ENCODE measurements at regions not wholly inside any gene's neighbourhood (a gene's known extent, or its start where the extent isn't known, plus 50 kb on each side); places are given as distances from the start of the nearest gene placed in this dataset.

DNA sequence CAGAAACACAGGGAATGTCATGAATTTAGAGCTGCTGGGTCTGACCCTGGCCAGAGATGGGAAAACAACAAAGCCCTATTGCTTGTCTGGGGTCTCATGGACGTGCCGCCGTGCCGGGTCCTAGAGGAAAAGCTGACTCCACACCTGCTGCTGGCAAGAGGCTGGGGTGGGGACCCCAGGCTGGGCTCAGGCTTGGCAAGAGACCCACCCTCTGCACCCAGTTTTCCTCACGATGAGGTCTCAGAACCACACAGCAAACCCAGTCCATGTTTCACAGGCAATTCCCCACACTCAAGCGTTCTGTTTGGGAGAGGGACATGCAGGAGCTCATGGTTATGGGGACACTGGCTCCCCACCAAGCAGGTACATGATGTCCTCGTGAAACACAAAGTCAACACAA lies 367.3 kb upstream of the SALL3 start:
- DNase-seq, result no peak

DNA sequence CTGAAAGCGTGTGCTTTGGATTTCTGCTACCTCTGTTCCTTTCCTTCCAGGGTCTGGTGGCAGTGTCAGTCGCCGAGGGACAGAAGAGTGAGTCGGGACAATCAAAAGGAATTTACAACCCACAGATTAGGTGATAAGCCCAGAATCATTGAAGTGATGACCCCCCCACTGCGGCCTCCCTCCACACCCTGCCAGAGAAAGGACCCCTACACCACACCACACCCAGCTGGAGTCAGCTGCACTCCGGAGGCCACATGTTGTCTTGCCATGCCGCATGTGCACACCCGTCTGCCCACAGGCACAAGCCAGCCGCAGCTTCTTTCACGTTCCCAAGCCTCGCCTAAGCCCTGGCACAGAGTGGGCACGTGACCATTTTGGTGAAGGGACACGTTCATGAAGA lies 366.8 kb upstream of the SALL3 start:
- DNase-seq, result no peak

DNA sequence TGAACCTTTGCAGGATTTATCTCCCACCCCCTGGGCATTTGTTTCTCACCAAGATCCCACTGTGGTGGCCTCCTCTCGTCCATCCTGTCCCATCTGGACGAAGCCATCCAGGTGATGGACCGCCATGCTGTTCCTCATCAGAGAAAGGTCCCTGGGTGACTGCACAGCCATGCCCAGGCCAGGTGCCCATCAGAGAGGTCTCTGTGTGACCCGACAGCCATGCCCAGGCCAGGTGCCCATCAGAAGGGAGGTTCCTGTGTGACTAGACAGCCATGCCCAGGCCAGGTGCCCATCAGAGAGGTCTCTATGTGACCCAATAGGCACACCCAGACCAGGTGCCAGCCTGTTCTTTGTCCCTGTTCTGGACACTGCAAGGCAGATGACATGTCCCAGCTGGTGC lies 360.9 kb upstream of the SALL3 start:
- no peak for DNase-seq

- DNase-seq, result no peak
Observed at GRCh38 chr18:78619854-78620253, 359.8 kb upstream of the SALL3 start.

DNA sequence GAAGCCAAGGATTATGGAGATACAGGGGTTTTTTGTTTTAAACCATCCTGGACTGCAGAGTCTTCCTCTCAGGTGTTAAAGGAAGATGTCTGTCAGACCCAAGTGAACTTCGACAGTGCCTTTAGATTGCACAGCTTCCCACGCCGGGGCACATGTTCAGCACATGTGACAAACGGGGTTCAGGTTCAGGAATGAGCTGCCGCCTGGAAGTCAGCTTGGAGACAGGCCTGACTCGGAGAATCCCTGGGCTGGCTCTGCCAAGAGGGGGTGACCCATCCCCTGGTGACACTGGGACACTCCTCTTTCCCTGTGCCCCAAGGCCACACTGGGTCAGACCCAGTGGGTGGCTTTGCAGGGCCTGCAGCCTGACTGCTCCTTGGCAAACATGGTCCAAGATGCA lies 359.3 kb upstream of the SALL3 start:
- DNase-seq, result no peak

DNA sequence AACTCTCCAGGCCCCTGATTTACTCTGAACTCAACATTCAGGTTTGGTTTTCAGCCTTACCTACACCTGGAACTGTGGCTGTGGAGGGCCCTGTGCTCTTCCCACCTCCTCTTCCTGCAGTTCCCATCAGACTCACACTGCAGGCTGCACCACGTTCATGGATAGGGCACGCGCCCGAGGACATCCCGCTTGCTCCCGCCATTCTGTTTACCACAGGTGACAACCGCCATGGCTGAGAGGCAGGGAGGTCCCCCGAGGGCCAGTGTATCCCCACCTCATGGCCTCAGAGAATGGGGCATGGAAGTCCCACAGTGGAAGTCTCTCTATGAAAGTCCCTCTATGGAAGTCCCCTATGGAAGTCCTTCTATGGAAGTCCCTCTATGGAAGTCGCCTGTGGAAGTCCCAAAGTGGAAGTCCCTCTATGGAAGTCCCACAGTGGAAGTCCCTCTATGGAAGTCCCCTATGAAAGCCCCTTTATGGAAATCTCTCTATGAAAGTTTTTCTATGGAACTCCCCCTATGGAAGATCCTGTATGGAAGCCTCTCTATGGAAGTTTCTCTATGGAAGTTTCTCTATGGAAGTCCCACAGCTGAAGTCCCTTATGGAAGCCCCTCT lies 358.4 kb upstream of the SALL3 start:
- DNase-seq, result no peak

DNA sequence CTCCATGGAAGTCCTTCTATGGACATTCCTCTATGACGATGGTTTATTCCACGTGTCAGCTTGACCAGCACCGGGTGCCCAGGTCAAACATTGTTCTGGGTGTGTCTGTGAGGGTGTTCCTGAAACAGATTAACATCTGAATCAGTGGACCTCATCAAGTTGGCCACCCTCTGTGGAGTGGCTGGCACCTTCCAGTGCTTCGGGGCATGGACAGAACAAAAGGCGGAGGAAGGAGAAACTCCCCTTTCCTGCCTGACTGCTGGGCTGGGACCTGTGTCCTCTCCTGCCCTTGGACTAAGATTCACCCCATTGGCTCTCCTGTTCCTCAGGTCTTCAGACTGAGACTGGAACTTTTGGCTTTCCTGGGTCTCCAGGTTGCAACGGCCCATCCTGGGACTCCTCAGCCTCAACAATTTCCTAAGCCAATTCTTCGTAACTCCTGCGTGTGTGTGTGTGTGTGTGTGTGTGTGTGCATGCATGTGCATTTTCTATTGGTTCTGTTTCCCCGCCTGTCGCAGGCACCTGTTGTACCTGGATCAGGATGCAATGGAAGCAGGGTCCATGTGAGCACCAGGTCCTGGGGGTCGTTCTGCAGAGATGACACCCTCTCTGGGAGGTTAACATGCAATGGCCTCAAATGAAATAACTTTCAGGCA lies 357.2 kb upstream of the SALL3 start:
- DNase-seq, result no peak

DNA sequence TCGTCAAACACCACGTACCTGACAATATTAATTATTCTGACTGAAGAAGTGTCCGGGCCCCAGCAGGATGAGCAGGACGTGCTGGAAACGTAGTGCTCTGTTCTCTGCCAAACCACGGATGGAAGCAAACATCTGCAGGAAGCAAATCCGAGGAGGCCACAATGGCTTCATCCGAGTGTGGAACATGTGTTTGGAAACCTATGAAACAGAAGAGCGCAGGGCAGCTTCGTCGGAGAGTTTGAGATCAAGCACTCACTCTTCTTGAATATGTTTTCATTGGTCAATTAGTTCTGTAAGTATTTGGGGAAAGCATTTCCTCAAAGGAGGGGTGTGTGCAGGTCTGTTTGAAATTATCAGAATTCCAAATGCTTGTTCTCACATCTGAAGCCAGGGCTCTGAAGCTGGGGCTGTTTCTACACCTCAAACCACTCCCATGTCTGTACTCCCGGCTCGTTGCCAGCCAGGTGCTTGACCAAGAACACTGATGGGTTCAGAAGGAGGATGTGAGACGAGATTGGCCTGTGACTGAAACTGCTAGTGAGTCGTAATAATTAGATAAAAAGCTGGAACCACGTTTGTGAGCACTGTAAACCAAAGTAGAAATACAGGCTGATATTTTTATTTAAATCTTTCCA lies 356.6 kb upstream of the SALL3 start:
- DNase-seq, result no peak

DNA sequence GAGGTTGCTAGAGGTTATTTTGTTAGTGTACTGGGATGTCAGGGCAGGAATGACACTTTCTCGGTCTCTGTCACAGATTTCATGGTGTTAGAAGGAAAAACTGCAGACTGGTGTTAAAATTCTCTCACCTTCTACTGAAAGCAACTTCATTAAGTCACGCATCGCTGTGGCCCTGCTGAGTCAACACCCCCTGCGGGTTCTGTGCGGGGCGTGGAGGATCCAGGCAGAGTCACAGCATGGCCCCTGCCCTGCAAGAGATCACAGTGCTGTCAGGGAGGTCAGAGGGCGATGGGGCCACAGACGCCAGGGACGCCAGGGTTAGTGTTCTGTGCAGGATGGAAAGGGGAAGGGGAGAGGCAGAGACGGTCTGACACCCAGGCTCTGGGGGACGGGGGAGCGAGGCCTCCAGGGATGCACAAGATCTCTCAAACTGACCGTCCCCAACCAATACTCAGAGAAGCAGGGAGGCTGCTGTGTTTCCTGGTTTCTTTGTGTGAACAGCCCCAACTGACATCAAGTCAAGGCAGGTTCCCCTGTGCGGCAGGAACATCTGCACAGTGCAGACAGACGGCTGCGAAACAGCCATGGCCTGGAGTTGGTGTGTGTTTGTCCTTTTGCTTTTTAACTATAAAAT lies 354.9 kb upstream of the SALL3 start:
- DNase-seq, result no peak

DNA sequence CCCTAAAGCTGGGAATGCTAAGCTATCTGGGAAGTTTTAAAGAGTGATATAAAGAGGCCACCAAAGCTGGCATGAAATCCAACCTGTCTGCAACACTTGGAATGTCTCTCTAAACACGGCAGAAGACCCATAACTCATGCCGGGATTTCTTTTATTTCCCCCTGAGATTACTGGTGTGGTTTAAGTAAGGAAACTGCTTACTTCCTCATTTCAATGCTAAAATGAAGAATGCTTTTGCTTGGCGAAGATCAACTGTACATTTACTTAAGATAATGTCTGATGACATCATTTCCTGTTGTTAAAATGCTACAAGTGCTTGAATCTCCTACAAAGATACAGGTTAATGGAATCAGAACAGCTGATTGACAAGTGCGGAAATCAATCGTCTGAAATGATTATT lies 353.8 kb upstream of the SALL3 start:
- DNase-seq, result peak; percentile 23

DNA sequence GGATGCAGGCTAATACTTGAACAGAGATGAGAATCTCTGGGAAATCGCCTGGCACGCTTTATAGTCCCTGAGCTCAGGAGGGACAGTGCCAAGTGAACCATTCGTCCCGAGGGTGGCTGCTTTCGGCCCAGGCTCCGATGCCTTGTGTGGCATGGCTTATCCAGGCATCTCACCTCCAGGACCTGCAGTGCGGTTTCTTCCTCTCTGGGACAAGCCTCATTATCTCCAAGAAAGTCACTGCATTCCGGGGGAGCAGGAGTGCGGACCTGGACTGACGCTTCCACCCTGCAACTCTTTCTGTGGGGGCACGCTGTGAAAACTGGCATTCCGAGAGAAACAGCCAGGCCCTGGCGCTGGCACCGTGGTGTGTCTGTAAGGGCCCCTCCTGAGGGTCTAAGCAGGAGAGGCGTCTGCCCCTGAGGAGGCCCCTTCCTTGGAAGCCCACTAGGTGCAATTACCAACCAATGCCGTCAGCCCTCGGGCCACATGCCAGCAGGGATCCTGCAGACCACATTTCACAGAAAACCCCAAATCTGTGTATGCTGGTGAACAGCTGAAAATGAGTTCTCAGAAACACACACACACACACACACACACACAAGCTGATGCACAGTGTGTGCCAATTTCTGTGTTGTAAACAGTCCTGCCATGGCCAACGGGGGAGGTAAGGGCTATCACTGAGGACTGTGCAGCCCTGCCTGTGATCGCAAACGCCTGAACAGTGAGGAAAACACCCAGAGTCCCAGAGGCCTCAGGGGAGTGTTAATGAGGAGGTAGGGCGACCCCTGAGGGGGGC lies 351.9 kb upstream of the SALL3 start:
- DNase-seq, result no peak

GRCh38 chr18:78629426-78629825 lies 350.2 kb upstream of the SALL3 start:
- DNase-seq, result no peak

GRCh38 chr18:78630356-78630755 lies 349.3 kb upstream of the SALL3 start:
- DNase-seq, result no peak

- no peak for DNase-seq
Observed at GRCh38 chr18:78630981-78631510, 348.6 kb upstream of the SALL3 start.

- no peak for DNase-seq
Observed at GRCh38 chr18:78632111-78632541, 347.5 kb upstream of the SALL3 start.

DNA sequence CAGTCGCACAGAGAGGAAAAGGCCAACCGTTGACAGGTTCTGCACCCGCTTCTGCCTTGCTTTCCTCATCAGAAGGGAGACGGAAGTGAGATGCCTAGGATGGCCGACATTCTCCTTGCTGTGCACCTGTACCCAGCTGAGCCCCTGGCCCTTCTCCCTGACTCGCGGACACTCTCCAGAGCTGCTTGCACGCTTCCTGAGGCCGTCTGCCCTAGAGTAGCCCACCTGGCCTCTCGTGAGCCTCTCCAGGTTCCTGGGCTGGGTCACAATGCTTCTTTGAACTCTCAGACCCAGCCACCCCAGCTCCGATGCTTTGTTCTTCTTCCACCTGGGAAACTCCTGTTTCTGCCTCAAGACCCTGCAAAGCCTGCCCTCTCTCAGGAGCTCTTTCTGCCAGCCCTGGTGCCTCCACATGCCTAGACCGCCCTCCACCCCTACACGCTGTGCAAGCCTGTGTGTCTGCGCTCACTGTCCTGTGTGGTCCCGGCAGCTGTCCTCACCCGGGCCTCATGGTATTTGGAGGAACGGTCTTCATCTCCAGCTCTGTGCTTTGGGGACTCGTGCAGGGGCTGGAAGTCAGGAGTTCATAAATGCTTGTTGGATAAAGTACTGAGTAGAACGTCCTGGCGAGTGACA lies 345.4 kb upstream of the SALL3 start:
- DNase-seq, result no peak

- no peak for DNase-seq
Observed at GRCh38 chr18:78635093-78635800, 344.4 kb upstream of the SALL3 start.

- DNase-seq, result no peak
Observed at GRCh38 chr18:78636260-78636659, 343.4 kb upstream of the SALL3 start.

DNA sequence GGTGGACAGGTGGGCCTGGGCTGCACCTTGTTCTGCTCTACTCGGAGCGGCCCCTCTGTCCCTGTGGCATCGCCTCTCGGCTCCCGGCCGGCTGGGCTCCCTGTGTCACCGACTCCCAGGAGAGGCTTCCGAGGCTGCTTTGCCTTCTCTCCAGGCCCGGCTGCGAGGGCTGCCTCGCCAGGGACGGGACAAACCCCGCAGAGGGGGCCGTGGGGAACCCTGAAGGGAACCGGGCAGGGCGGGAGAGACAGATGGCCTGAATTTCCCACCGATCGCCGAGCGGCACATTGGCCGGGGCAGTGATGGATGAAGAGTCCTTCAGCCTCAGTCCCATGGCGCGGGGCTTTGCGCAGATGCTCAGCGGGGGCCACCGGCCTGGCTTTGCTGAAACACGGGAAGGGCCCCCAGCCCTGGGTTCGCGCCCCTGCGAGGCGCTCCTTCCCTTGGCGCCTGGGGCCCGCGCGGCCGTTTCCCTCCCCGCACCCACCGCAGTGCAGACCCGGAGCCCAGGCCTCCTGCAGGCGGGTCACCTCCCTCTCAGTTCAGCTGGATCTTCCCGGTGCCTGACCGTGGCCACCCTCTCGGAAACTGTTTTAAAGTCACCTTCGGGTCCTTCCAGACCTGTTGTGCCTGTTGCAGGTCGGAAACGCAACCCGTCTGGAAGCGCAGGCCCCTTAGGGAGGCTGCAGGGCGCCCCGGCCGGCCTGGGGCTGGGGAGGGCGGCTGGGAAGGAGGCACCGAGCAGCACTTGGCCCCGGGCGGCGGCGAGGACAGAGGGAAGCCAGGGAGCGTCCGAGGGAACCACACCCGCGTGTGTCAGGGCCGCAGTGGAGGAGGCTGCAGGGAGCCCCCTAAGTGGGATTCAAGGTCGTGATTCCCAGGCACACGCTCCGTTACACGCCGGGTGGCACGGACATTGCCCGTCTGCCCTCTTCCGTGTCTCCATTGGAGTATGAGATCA lies 341.9 kb upstream of the SALL3 start:
- DNase-seq, result no peak

Measured in hematopoietic multipotent progenitor cell treated with erythropoietin and hydrocortisone succinate and interleukin-3 and kit ligand, for 6 days (in vitro differentiated cells).